ENCODE measurements at regions not wholly inside any gene's neighbourhood (a gene's known extent, or its start where the extent isn't known, plus 50 kb on each side); places are given as distances from the start of the nearest gene placed in this dataset.

DNA sequence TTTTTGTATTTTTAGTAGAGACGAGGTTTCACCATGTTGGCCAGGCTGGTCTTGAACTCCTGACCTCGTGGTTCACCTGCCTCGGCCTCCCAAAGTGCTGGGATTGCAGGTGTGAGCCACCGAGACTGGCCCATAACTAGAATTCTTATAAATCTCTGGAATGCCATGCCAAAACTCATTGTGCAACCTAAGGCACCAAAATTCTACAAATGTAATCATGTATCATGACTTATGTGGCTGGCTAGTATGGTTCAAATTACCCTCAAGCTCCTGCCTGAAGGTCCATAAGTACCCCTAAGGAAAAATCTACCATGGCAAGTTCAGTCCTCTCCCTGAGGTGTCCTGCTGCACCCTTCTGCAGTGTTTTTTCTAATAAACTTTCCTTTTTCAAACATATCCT, 63.8 kb upstream of the CSF1 start:
- TF ChIP-seq, protein P1, sequence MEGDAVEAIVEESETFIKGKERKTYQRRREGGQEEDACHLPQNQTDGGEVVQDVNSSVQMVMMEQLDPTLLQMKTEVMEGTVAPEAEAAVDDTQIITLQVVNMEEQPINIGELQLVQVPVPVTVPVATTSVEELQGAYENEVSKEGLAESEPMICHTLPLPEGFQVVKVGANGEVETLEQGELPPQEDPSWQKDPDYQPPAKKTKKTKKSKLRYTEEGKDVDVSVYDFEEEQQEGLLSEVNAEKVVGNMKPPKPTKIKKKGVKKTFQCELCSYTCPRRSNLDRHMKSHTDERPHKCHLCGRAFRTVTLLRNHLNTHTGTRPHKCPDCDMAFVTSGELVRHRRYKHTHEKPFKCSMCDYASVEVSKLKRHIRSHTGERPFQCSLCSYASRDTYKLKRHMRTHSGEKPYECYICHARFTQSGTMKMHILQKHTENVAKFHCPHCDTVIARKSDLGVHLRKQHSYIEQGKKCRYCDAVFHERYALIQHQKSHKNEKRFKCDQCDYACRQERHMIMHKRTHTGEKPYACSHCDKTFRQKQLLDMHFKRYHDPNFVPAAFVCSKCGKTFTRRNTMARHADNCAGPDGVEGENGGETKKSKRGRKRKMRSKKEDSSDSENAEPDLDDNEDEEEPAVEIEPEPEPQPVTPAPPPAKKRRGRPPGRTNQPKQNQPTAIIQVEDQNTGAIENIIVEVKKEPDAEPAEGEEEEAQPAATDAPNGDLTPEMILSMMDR (IDR thresholded peaks at IDR 0.05 in 2 of 3, conservative IDR thresholded peaks at IDR 0.05 in 1 of 3; ENCODE audit: borderline replicate concordance in 1 of 3, insufficient read depth in 1 of 3, low read depth in 2 of 3, low read length in 2 of 3), result no peak
- TF ChIP-seq, protein P2, sequence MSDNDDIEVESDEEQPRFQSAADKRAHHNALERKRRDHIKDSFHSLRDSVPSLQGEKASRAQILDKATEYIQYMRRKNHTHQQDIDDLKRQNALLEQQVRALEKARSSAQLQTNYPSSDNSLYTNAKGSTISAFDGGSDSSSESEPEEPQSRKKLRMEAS (IDR thresholded peaks at IDR 0.05), result no peak
- no peak for TF ChIP-seq POLR2AphosphoS5 (IDR thresholded peaks at IDR 0.05; ENCODE audit: low read depth, low read length)
- no peak for TF ChIP-seq POLR2A (IDR thresholded peaks at IDR 0.05; ENCODE audit: borderline replicate concordance, extremely low read depth, insufficient read depth, insufficient read length)
- TF ChIP-seq, protein P3, sequence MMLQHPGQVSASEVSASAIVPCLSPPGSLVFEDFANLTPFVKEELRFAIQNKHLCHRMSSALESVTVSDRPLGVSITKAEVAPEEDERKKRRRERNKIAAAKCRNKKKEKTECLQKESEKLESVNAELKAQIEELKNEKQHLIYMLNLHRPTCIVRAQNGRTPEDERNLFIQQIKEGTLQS (IDR thresholded peaks at IDR 0.05), result no peak
- no peak for TF ChIP-seq EZH2 (IDR thresholded peaks at IDR 0.05)
- TF ChIP-seq, protein P4, sequence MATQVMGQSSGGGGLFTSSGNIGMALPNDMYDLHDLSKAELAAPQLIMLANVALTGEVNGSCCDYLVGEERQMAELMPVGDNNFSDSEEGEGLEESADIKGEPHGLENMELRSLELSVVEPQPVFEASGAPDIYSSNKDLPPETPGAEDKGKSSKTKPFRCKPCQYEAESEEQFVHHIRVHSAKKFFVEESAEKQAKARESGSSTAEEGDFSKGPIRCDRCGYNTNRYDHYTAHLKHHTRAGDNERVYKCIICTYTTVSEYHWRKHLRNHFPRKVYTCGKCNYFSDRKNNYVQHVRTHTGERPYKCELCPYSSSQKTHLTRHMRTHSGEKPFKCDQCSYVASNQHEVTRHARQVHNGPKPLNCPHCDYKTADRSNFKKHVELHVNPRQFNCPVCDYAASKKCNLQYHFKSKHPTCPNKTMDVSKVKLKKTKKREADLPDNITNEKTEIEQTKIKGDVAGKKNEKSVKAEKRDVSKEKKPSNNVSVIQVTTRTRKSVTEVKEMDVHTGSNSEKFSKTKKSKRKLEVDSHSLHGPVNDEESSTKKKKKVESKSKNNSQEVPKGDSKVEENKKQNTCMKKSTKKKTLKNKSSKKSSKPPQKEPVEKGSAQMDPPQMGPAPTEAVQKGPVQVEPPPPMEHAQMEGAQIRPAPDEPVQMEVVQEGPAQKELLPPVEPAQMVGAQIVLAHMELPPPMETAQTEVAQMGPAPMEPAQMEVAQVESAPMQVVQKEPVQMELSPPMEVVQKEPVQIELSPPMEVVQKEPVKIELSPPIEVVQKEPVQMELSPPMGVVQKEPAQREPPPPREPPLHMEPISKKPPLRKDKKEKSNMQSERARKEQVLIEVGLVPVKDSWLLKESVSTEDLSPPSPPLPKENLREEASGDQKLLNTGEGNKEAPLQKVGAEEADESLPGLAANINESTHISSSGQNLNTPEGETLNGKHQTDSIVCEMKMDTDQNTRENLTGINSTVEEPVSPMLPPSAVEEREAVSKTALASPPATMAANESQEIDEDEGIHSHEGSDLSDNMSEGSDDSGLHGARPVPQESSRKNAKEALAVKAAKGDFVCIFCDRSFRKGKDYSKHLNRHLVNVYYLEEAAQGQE (IDR thresholded peaks at IDR 0.05; ENCODE audit: low read depth), result no peak
- no peak for TF ChIP-seq SP1 (IDR thresholded peaks at IDR 0.05; ENCODE audit: low read depth)
- TF ChIP-seq EZH2phosphoT487 (IDR thresholded peaks at IDR 0.05; ENCODE audit: borderline replicate concordance), result no peak
- no peak for TF ChIP-seq TCF7L2 (IDR thresholded peaks at IDR 0.05; ENCODE audit: borderline replicate concordance, extremely low read depth, insufficient read depth, insufficient read length)
- TF ChIP-seq ZNF274 (IDR thresholded peaks at IDR 0.05; ENCODE audit: low read depth, low read length), result no peak

Data from HCT116 (cell line).